ENCODE measurements at regions not wholly inside any gene's neighbourhood (a gene's known extent, or its start where the extent isn't known, plus 50 kb on each side); places are given as distances from the start of the nearest gene placed in this dataset.

DNA sequence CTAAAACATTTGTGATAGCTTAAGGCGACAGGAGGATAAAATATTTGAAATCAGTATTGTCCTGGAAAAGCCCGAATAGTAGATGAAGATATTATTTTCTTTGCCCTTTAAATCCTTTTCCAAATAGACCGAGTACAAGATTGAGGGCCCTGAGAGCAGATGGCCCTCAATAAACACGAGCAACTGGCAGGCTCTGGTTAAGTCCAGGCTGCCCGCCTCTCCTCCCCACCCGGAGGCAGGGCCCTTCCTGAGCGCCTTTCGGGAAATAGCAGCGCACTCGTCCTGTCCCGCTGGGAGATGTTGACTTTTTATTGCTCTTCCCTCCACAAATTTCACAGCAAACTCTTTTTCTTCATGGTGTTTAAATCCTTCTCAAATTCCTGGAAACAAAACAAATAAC is 50.8 kb upstream of the MAX start:
- H3K4me1 ChIP-seq (ENCODE audit: insufficient read depth, low read length) = peaks cover 12% of the 10 kb centered on the region
- H3K36me3 ChIP-seq (ENCODE audit: insufficient read depth, low read length) = no peaks in the 10 kb centered on the region
- peaks cover 3% of the 10 kb centered on the region for H3K27me3 ChIP-seq (ENCODE audit: insufficient read depth, low read length)
- H3K4me3 ChIP-seq (ENCODE audit: low read length) = no peak overlapping the region
- no peak overlapping the region for H2AFZ ChIP-seq (ENCODE audit: low read depth, low read length)
- no peaks in the 10 kb centered on the region for H3K9me3 ChIP-seq (ENCODE audit: low read length)

DNA sequence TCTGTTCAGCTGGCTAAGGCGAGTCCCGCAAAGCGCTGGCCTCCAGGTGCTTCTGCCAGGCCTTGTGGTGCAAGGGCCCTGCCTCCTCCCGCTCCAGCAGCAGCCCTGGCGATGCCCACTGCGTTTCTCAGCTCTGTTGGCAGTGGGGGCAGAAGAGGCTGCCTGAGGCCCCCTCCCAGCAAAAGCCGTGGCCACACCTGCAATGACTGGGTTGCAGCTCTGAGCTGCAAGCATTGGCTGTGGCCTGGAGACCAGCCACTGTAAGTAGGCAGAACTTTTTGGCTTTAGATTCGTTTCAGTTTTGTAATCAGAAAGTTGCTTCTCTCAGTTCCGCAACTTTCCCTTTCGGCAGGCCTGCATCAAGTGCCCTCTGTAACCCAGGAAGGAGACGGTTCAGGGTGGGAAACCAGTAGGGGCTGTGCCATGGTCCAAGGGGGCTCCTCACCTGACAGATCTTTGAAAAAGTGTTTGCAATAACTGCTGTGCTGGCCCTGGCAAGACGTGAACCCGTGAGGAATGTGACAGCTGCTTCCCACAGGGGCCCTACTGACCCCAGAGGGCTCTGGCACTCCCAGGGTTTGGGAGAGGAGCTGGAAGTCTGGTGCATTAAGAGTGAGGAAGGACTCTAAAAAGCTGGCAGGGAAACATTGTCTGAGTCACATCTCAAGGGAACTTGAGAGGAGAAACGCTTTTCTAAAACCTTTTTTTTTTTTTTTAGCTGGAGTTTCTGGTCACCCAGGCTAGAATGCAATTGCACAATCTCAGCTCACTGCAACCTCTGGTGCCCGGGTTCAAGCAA is 54.5 kb upstream of the MAX start:
- H3K27me3 ChIP-seq (ENCODE audit: insufficient read depth, low read length) = no peaks in the 10 kb centered on the region
- H3K4me3 ChIP-seq (ENCODE audit: low read length) = no peak overlapping the region
- H3K4me1 ChIP-seq (ENCODE audit: insufficient read depth, low read length) = peaks cover under 1% of the 10 kb centered on the region
- no peaks in the 10 kb centered on the region for H3K9me3 ChIP-seq (ENCODE audit: low read length)
- H3K36me3 ChIP-seq (ENCODE audit: insufficient read depth, low read length) = no peaks in the 10 kb centered on the region
- no peak overlapping the region for H2AFZ ChIP-seq (ENCODE audit: low read depth, low read length)

DNA sequence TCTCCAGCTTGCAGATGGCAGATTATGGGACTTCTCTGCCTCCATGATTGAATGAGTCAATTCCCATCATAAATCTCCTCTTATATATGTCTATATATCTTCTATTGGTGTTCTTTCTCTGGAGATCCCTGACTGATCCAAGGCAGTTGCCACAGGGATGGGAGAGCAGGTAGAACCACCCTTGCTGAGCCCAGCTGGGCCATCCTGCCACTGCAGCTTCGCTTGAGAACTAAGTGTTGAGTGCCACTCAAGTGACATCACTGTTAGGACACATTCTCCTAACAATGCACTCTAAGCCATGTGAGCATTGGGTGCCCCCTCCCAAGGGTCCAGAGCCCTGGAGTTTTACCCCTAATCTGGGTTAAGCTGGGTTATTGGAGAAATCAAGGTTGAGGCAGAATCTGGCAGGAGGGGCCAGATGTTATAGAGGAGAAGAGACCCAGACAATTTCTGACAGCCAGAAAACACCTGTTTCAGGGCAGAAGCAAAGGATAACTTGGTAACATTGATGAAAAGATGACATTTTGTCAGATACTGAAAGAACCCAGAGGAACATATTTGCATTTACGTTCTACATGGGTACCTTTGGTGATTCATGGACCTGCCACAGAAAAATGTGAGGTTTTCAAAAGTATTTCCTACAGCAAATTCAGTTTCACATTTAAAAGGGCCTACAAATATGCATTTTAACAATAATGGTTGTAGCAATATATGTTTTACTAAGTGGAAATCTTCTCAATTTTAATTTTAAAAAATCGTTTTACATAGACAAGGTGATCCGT is 57.2 kb upstream of the MAX start:
- no peaks in the 10 kb centered on the region for H3K9me3 ChIP-seq (ENCODE audit: low read length)
- H3K27me3 ChIP-seq (ENCODE audit: insufficient read depth, low read length) = no peaks in the 10 kb centered on the region
- H2AFZ ChIP-seq (ENCODE audit: low read depth, low read length) = no peak overlapping the region
- no peaks in the 10 kb centered on the region for H3K4me1 ChIP-seq (ENCODE audit: insufficient read depth, low read length)
- no peak overlapping the region for H3K4me3 ChIP-seq (ENCODE audit: low read length)
- H3K36me3 ChIP-seq (ENCODE audit: insufficient read depth, low read length) = no peaks in the 10 kb centered on the region

DNA sequence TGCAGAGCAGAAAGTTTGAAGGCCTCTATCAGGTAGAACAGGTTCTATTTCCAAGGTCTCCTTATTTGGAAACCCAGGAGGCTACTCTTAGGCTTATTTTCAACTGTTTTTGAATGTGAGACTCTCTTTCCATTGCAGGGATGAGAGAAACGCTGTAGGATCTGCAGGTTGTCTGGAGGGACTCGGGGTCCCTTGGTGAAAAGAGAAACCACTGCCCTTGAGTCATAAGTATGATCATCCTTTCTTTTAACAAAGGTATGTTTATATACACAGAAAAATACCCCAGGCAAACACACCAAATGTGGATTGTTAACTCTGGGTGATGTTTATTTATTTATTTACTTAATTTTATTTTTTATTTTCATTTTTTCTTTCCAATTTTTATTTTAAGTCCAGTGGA is 57.8 kb upstream of the MAX start:
- H3K36me3 ChIP-seq (ENCODE audit: insufficient read depth, low read length) = no peaks in the 10 kb centered on the region
- no peaks in the 10 kb centered on the region for H3K9me3 ChIP-seq (ENCODE audit: low read length)
- H3K4me3 ChIP-seq (ENCODE audit: low read length) = no peak overlapping the region
- H3K27me3 ChIP-seq (ENCODE audit: insufficient read depth, low read length) = no peaks in the 10 kb centered on the region
- no peaks in the 10 kb centered on the region for H3K4me1 ChIP-seq (ENCODE audit: insufficient read depth, low read length)
- H2AFZ ChIP-seq (ENCODE audit: low read depth, low read length) = no peak overlapping the region

DNA sequence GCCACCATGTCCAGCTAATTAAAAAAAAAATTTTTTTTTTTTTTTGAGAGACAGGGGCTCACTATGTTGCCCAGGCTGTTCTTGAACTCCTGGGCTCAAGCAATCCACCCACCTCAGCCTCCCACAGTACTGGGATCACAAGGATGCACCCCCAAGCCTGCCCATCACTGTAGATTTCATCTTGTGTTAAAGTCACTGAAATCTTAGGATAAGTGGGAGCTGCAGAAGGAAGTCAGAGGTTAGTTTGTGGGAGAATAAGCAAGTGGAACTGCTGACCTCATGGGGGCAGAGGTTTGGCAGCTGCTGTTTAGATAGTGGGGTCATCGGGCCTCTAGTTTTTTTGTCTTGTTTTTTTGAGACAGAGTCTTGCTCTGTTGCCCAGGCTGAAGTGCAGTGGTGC is 59.7 kb upstream of the MAX start:
- Histone ChIP-seq H2AFZ (ENCODE audit: low read depth, low read length) (no peak overlapping the region), H3K9me3 (ENCODE audit: low read length) (no peaks in the 10 kb centered on the region), H3K27me3 (ENCODE audit: insufficient read depth, low read length) (no peaks in the 10 kb centered on the region), H3K36me3 (ENCODE audit: insufficient read depth, low read length) (no peaks in the 10 kb centered on the region), H3K4me1 (ENCODE audit: insufficient read depth, low read length) (no peaks in the 10 kb centered on the region), H3K4me3 (ENCODE audit: low read length) (no peak overlapping the region)

DNA sequence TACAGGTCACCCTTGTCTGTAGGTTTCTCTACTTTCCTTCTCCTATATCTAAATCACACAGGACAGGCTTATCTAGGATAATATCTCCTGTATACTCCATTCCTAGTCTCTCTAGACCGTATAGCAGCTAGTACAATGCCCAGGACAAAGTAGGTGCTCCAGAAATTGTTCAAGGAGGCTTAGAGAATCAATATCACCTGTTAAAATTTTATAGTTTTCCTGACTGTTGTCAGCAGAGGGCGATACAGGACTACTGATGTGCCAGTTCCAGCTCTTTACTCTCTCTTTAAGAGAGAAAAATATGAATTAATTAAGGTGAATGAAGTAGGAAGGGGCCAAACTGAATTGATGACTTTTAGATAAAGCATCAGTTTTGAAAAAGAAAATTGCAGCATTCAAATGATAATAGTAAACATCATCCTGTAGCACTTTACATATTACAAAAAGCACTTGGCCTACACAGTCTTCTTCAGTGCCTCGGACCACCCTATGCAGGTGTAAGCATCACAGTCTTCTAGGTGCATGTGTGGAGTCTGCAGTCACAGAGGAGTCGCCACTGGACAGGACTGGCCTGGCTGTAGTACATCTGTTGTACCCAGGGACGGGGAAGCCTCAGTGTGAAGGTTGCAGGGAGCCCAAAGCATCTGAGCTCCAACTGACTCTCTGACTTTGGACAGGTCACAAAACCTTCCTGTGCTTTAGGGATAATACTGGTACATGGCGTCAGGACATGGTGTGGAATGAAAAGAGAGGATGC is 61.9 kb upstream of the MAX start:
- H3K4me3 ChIP-seq (ENCODE audit: low read length) = no peak overlapping the region
- no peaks in the 10 kb centered on the region for H3K4me1 ChIP-seq (ENCODE audit: insufficient read depth, low read length)
- no peaks in the 10 kb centered on the region for H3K9me3 ChIP-seq (ENCODE audit: low read length)
- no peak overlapping the region for H2AFZ ChIP-seq (ENCODE audit: low read depth, low read length)
- no peaks in the 10 kb centered on the region for H3K36me3 ChIP-seq (ENCODE audit: insufficient read depth, low read length)
- no peaks in the 10 kb centered on the region for H3K27me3 ChIP-seq (ENCODE audit: insufficient read depth, low read length)

DNA sequence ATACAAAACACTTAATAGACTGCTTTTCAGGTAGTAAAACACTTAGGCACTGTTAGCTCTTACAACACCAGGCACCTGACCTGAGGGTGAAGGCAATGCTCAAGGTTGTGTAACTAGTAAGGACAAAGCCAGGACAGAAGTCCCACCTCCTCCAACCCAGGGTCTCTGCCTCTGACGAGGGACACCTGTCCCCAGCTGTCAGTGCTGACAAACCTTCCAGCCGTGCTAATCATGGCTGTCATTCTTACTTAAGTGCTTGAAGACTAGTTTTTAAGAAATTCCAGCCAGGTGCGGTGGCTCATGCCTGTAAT is 62.5 kb upstream of the MAX start:
- H2AFZ ChIP-seq (ENCODE audit: low read depth, low read length) = no peak overlapping the region
- H3K4me1 ChIP-seq (ENCODE audit: insufficient read depth, low read length) = no peaks in the 10 kb centered on the region

DNA sequence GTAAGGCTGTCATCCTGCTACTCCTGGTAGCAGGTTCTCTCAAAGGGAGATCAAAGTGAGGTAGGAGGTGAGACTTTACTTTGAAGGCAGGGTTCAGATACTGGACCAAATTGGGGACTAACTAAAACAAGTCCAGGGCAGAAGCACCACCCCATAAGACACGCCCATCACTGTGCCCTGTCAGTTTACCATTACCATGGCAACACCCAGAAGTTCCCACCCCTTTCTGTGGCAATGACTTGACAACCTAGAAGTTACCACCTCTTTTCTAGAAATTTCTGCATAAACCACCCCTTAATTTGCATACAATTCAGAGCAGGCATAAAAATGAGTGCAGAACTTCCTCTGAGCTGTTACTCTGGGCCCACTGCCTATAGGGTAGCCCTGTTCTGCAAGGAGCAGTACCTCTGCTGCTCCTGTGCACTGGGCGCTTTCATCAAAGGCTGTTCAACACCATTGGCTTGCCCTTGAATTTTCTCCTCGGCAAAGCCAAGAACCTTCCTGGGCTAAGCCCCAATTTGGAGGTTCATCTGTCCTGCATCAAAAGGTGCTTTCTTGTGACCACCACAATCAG is 64.8 kb upstream of the MAX start:
- no peaks in the 10 kb centered on the region for H3K36me3 ChIP-seq (ENCODE audit: insufficient read depth, low read length)

More for the DNA sequence above, 62.5 kb upstream of the MAX start:
- H3K9me3 ChIP-seq (ENCODE audit: low read length) = no peaks in the 10 kb centered on the region
- no peaks in the 10 kb centered on the region for H3K36me3 ChIP-seq (ENCODE audit: insufficient read depth, low read length)
- no peak overlapping the region for H3K4me3 ChIP-seq (ENCODE audit: low read length)
- no peaks in the 10 kb centered on the region for H3K27me3 ChIP-seq (ENCODE audit: insufficient read depth, low read length)

DNA sequence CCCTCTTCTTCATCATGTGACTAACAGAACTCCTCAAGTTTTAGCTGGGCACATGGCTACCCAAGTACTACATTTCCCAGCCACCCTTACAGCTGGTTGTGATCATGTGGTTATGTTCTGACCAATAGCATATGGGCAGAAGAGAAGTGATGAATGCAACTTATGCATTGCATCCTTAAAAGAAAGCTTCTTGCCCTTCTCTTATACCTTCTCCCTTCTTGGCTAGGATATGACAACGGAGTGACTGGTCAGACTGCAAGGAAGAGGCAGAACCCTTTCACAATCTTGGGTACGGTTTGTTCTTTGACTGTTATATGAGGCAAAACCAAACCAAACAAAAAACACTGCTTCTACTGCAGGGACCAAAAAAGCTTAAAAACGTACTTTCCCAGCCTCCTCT is 66.5 kb upstream of the MAX start:
- peaks cover 9% of the 10 kb centered on the region for H3K27me3 ChIP-seq (ENCODE audit: insufficient read depth, low read length)
- no peaks in the 10 kb centered on the region for H3K9me3 ChIP-seq (ENCODE audit: low read length)
- H2AFZ ChIP-seq (ENCODE audit: low read depth, low read length) = no peak overlapping the region
- no peaks in the 10 kb centered on the region for H3K36me3 ChIP-seq (ENCODE audit: insufficient read depth, low read length)
- no peak overlapping the region for H3K4me3 ChIP-seq (ENCODE audit: low read length)
- peaks cover 5% of the 10 kb centered on the region for H3K4me1 ChIP-seq (ENCODE audit: insufficient read depth, low read length)

More for the DNA sequence above, 64.8 kb upstream of the MAX start:
- Histone ChIP-seq H3K27me3 (ENCODE audit: insufficient read depth, low read length) (peaks cover 9% of the 10 kb centered on the region), H3K4me3 (ENCODE audit: low read length) (no peak overlapping the region), H3K9me3 (ENCODE audit: low read length) (no peaks in the 10 kb centered on the region), H3K4me1 (ENCODE audit: insufficient read depth, low read length) (peaks cover 5% of the 10 kb centered on the region), H2AFZ (ENCODE audit: low read depth, low read length) (no peak overlapping the region)

DNA sequence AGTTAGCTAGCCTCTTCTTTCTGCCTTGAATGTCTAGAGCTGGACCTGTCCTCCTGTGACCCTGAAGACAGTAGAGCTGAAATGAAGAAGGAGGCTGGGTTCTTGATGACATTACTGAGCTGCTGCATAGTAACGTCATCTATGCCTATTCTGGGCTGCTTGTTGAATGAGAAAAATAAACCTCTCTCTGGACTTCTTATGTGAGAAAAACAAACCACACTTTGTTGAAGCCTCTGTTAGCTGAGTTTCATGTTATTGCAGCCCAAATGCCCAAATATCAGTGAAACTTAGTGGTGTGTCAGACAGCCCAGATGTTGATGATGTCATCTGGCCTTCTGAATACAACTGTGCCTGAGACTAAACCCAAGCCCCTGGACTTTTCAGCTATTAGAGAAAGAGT is 67.0 kb upstream of the MAX start:
- Histone ChIP-seq H2AFZ (ENCODE audit: low read depth, low read length) (no peak overlapping the region), H3K27me3 (ENCODE audit: insufficient read depth, low read length) (peaks cover 9% of the 10 kb centered on the region), H3K4me3 (ENCODE audit: low read length) (no peak overlapping the region), H3K9me3 (ENCODE audit: low read length) (no peaks in the 10 kb centered on the region), H3K4me1 (ENCODE audit: insufficient read depth, low read length) (peaks cover 5% of the 10 kb centered on the region), H3K36me3 (ENCODE audit: insufficient read depth, low read length) (no peaks in the 10 kb centered on the region)

DNA sequence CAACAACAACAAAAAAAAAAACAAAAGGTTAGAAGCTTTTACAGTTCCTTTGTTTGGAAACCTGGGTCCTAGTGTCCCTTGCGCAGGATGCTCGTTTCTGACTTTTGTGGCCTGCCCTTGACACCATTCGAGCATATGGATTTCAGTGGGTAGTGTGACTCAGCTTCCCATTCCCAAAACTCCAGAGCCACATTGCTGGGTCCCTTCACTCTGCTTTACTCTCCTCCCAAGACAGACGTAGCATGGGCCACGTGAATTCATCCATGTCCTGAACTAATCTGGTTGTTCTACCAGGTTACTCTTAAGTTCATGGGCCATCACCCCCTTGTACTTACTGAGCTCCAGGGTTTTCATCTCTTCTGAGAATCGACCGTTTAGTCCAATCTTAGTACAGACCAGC is 68.0 kb upstream of the MAX start:
- no peaks in the 10 kb centered on the region for H3K36me3 ChIP-seq (ENCODE audit: insufficient read depth, low read length)
- no peak overlapping the region for H2AFZ ChIP-seq (ENCODE audit: low read depth, low read length)
- H3K4me1 ChIP-seq (ENCODE audit: insufficient read depth, low read length) = peaks cover 7% of the 10 kb centered on the region
- no peaks in the 10 kb centered on the region for H3K9me3 ChIP-seq (ENCODE audit: low read length)
- no peak overlapping the region for H3K4me3 ChIP-seq (ENCODE audit: low read length)
- peaks cover 9% of the 10 kb centered on the region for H3K27me3 ChIP-seq (ENCODE audit: insufficient read depth, low read length)

DNA sequence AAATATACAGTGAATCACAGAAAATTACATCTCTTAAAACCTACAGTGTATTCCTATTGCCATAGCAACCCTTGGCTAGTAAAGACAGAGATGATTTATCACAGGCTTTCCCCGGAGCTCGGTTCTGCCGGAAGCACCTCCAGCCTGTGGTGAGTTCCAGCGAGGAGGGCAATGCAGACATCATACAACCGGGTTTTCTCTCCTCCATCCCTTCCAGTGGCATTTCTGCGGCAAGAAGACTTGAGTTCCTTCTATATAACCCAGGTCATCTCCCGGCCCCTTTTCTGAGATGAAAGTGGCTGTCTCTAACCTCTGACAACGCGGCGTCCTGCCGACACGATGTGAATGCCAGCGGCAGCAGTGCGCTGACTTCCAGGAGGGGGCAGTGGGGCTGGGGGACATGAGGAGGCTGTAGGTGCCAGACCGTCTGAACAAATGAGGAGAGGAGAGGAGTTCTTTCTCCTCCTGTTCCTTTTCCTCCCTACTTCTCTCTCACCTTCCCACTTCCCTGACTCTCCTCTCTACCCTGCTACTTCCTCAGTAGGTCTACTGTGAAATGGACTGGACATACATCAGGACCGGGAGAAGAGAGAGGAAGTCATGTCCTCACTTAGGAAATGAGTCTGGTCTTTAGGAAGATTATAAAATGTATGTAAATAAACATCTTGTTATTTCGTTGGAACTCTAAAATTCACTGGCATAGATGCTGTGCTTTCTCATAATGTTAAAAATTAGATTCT is 68.6 kb upstream of the MAX start:
- peaks cover 7% of the 10 kb centered on the region for H3K4me1 ChIP-seq (ENCODE audit: insufficient read depth, low read length)
- no peaks in the 10 kb centered on the region for H3K9me3 ChIP-seq (ENCODE audit: low read length)
- no peak overlapping the region for H2AFZ ChIP-seq (ENCODE audit: low read depth, low read length)
- no peaks in the 10 kb centered on the region for H3K36me3 ChIP-seq (ENCODE audit: insufficient read depth, low read length)
- H3K4me3 ChIP-seq (ENCODE audit: low read length) = no peak overlapping the region
- H3K27me3 ChIP-seq (ENCODE audit: insufficient read depth, low read length) = peaks cover 9% of the 10 kb centered on the region
